ENCODE measurements at regions not wholly inside any gene's neighbourhood (a gene's known extent, or its start where the extent isn't known, plus 50 kb on each side); places are given as distances from the start of the nearest gene placed in this dataset.

GRCh38 chr4:64883087-64883807, 474.0 kb upstream of the TECRL start:
- Histone ChIP-seq H3K4me3 (no peak overlapping the region), H3K36me3 (no peaks in the 10 kb centered on the region), H3K27ac (no peak overlapping the region), H3K4me1 (no peaks in the 10 kb centered on the region), H3K9me3 (no peaks in the 10 kb centered on the region), H3K27me3 (no peaks in the 10 kb centered on the region)
- no peak for DNase-seq
- intact Hi-C loops (cut with DNase I; ENCODE audit: low total_unique reads) (no loop called here), in situ Hi-C loops (cut with MboI; ENCODE audit: low pct_ligation_motif_present in 1 of 4, low pct_unique_long_range_greater_than_20kb in 1 of 4, low sequenced_read_pairs in 3 of 4) (no loop called here)
- TF ChIP-seq CTCF (IDR thresholded peaks at IDR 0.05) (no peak), POLR2A (IDR thresholded peaks at IDR 0.05) (no peak), POLR2AphosphoS5 (IDR thresholded peaks at IDR 0.05) (no peak), EP300 (IDR thresholded peaks at IDR 0.05; ENCODE audit: low read depth) (no peak)
- WGBS, 2 donors (ENCODE audit: low coverage in 1 of 2) = 47 to 69% methylated on average over 4 to 5 of the region's 5 CpGs

GRCh38 chr4:64882311-64883086, 473.2 kb upstream of the TECRL start:
- 46 to 71% methylated on average over 2 of the region's 2 CpGs for WGBS, 2 donors (ENCODE audit: low coverage in 1 of 2)

GRCh38 chr4:64880557-64880956, 471.3 kb upstream of the TECRL start:
- Histone ChIP-seq H3K4me1 (no peaks in the 10 kb centered on the region), H3K4me3 (no peak overlapping the region), H3K27ac (no peak overlapping the region), H3K27me3 (no peaks in the 10 kb centered on the region), H3K9me3 (no peaks in the 10 kb centered on the region), H3K36me3 (no peaks in the 10 kb centered on the region)
- 89 to 95% methylated on average over 2 to 12 of the region's 12 CpGs for WGBS, 2 donors (ENCODE audit: low coverage in 1 of 2)
- no peak for DNase-seq
- in situ Hi-C loops (cut with MboI; ENCODE audit: low pct_ligation_motif_present in 1 of 4, low pct_unique_long_range_greater_than_20kb in 1 of 4, low sequenced_read_pairs in 3 of 4) (no loop called here), intact Hi-C loops (cut with DNase I; ENCODE audit: low total_unique reads) (no loop called here)
- TF ChIP-seq EP300 (IDR thresholded peaks at IDR 0.05; ENCODE audit: low read depth) (no peak), POLR2AphosphoS5 (IDR thresholded peaks at IDR 0.05) (no peak), CTCF (IDR thresholded peaks at IDR 0.05) (no peak), POLR2A (IDR thresholded peaks at IDR 0.05) (no peak)

More at GRCh38 chr4:64882311-64883086, 473.2 kb upstream of the TECRL start:
- Histone ChIP-seq H3K27me3 (no peaks in the 10 kb centered on the region), H3K4me3 (no peak overlapping the region), H3K4me1 (no peaks in the 10 kb centered on the region), H3K27ac (no peak overlapping the region), H3K36me3 (no peaks in the 10 kb centered on the region), H3K9me3 (no peaks in the 10 kb centered on the region)
- no peak for TF ChIP-seq POLR2AphosphoS5 (IDR thresholded peaks at IDR 0.05)
- intact Hi-C loops (cut with DNase I; ENCODE audit: low total_unique reads) (no loop called here), in situ Hi-C loops (cut with MboI; ENCODE audit: low pct_ligation_motif_present in 1 of 4, low pct_unique_long_range_greater_than_20kb in 1 of 4, low sequenced_read_pairs in 3 of 4) (no loop called here)
- no peak for DNase-seq

GRCh38 chr4:64876021-64876420, 466.8 kb upstream of the TECRL start:
- Histone ChIP-seq H3K36me3 (no peaks in the 10 kb centered on the region), H3K4me1 (no peaks in the 10 kb centered on the region), H3K27me3 (no peaks in the 10 kb centered on the region), H3K4me3 (no peak overlapping the region), H3K9me3 (no peaks in the 10 kb centered on the region), H3K27ac (no peak overlapping the region)
- 64 to 71% methylated on average over 3 of the region's 3 CpGs for WGBS, 2 donors (ENCODE audit: low coverage in 1 of 2)
- TF ChIP-seq POLR2AphosphoS5 (IDR thresholded peaks at IDR 0.05) (no peak), EP300 (IDR thresholded peaks at IDR 0.05; ENCODE audit: low read depth) (no peak), POLR2A (IDR thresholded peaks at IDR 0.05) (no peak), CTCF (IDR thresholded peaks at IDR 0.05) (no peak)
- in situ Hi-C loops (cut with MboI; ENCODE audit: low pct_ligation_motif_present in 1 of 4, low pct_unique_long_range_greater_than_20kb in 1 of 4, low sequenced_read_pairs in 3 of 4) (no loop called here), intact Hi-C loops (cut with DNase I; ENCODE audit: low total_unique reads) (no loop called here)
- DNase-seq = no peak

Data from transverse colon (tissue), 4 donors.